Choroid plexus epithelial cell (primary cell): ENCODE measurements at regions not wholly inside any gene's neighbourhood (a gene's known extent, or its start where the extent isn't known, plus 50 kb on each side); places are given as distances from the start of the nearest gene placed in this dataset.
A peak's percentile ranks its signal among the peaks of the same experiment; 100 is the strongest.

Experiments
- DNase-seq: peaks from one replicate; pipeline ENCODE4 v3.0.0-alpha.2; 2010; ENCODE audit warnings: low read depth
- H3K4me3 ChIP-seq: 2 replicates; pipeline ENCODE4 v1.5.1; 2011; ENCODE audit warnings: low read depth, mild to moderate bottlenecking, control low read depth, low read length, moderate library complexity
- CTCF ChIP-seq: conservative IDR thresholded peaks from 2 replicates; pipeline ENCODE4 v1.5.1; 2011; ENCODE audit warnings: low read depth, mild to moderate bottlenecking, control low read depth, inconsistent platforms, low read length, moderate library complexity

DNA sequence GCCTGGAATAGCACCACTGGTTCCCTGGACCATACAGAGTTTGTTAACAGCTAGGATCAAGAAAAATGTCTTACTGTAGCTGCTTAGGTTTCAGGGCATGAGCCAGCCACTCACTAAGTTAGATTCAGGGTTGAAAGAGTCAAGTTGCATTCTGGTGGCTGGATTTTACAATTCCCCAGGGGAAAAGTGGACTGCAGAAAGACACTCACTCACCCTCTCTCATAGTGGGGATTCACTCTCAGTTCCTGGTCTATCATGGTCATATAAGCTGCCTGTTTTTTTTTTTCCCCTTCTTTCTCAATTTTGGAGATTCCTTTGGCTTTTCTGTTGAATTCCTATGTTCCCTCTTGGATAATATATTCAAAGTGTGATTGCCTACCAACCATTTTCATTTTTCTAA, 744.2 kb upstream of the GRIA3 start:
- H3K4me3 ChIP-seq, result no peak overlapping the region
- DNase-seq, result no peak
- no peak for TF ChIP-seq CTCF

- DNase-seq, result no peak
- TF ChIP-seq CTCF, result no peak
- no peak overlapping the region for H3K4me3 ChIP-seq
Measured at GRCh38 chrX:122440832-122441231, 743.2 kb upstream of the GRIA3 start.

DNA sequence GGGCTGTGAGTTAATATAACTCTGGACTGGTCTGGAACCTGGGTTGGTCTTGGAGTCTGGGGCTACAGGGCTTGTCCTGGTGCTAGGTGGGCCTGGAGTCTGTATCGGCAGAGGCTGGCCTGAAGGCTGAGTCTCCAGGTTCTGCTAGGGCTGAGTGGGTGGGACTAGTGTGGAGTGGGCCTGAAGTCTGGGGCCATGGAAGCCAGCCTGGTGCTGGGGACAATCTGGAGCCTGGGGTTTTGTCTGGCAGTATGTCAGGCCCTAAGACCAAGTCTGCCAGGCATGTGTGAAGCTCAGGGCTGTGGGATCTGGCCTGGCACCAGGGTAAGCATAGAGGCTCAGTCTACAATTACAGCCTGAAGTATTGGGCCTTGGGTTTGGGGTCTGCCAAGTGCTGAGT, 742.6 kb upstream of the GRIA3 start:
- no peak for DNase-seq
- no peak for TF ChIP-seq CTCF

GRCh38 chrX:122445466-122445865, 738.6 kb upstream of the GRIA3 start:
- DNase-seq, result no peak
- no peak overlapping the region for H3K4me3 ChIP-seq
- TF ChIP-seq CTCF, result no peak

More for the DNA sequence above, 742.6 kb upstream of the GRIA3 start:
- no peak overlapping the region for H3K4me3 ChIP-seq

GRCh38 chrX:122464341-122464740, 719.7 kb upstream of the GRIA3 start:
- no peak for TF ChIP-seq CTCF
- no peak for DNase-seq
- H3K4me3 ChIP-seq, result no peak overlapping the region

DNA sequence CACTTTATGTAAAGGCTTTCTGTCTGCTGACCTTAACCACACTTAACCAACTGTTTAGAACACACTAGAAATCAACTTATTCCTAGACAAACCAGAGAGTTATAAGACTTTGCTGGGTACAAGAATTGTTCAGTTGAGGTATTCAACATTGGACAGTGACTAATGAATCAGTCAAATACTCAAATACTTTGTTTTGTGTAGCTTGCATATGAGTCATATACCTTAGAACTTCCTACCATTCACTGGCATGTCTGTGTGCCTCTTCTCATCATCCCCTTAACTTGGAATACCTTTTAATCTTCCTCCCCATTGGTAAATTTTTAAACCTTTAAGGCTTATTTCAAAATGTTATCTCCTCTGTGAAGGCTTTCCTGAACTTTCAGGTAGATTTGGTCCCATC, 708.8 kb upstream of the GRIA3 start:
- TF ChIP-seq CTCF, result no peak
- no peak overlapping the region for H3K4me3 ChIP-seq
- DNase-seq, result peak; percentile 0

- H3K4me3 ChIP-seq, result no peak overlapping the region
- no peak for TF ChIP-seq CTCF
- no peak for DNase-seq
Measured at GRCh38 chrX:122500556-122500955, 683.5 kb upstream of the GRIA3 start.
